22Rv1 (cell line): ENCODE measurements at regions not wholly inside any gene's neighbourhood (a gene's known extent, or its start where the extent isn't known, plus 50 kb on each side); places are given as distances from the start of the nearest gene placed in this dataset.

Experiments used
- CTCF ChIP-seq: fragments of 450-650 bp; IDR thresholded peaks from 2 replicates; pipeline ENCODE4 v1.5.1; 2017; ENCODE audit warnings: mild to moderate bottlenecking
- ZFX ChIP-seq: fragments of 450-650 bp; IDR thresholded peaks from 2 replicates; pipeline ENCODE4 v1.6.1; 2017; ENCODE audit warnings: antibody characterized with exemption, borderline replicate concordance

- TF ChIP-seq ZFX, result no peak
- no peak for TF ChIP-seq CTCF
Measured at GRCh38 chr1:170831276-170831675, 104.1 kb upstream of the MROH9 start.
